Activated CD8-positive, alpha-beta memory T cell treated with anti-CD3 and anti-CD28 coated beads for 4 hours (primary cell): ENCODE measurements at regions not wholly inside any gene's neighbourhood (a gene's known extent, or its start where the extent isn't known, plus 50 kb on each side); places are given as distances from the start of the nearest gene placed in this dataset.

ENCODE experiments used
- DNase-seq, 2 donors: peaks; one replicate each; pipeline ENCODE4 v3.0.0-alpha.2; 2020; ENCODE audit warnings: low read depth in 2 of 2

GRCh38 chrX:107502316-107502715, 52.9 kb downstream of the FRMPD3 start:
- no peak for DNase-seq

GRCh38 chrX:107504006-107504405, 54.6 kb downstream of the FRMPD3 start:
- no peak for DNase-seq

- no peak for DNase-seq
These were observed 55.8 kb downstream of the FRMPD3 start for GRCh38 chrX:107505223-107505622.

- no peak for DNase-seq
These were observed 57.2 kb downstream of the FRMPD3 start for GRCh38 chrX:107506596-107507031.

- DNase-seq, result no peak
These were observed 57.8 kb downstream of the FRMPD3 start for GRCh38 chrX:107507093-107507743.

- DNase-seq, result no peak
These were observed 58.3 kb downstream of the FRMPD3 start for GRCh38 chrX:107507744-107508117.

- DNase-seq, result no peak
These were observed 59.5 kb downstream of the FRMPD3 start for GRCh38 chrX:107508925-107509324.

GRCh38 chrX:107514944-107515343, 65.5 kb downstream of the FRMPD3 start:
- DNase-seq, result no peak

GRCh38 chrX:107521877-107522586, 72.6 kb downstream of the FRMPD3 start:
- DNase-seq, result no peak

- DNase-seq, result no peak
These were observed 73.4 kb downstream of the FRMPD3 start for GRCh38 chrX:107522901-107523300.

- DNase-seq, result no peak
These were observed 76.7 kb downstream of the FRMPD3 start for GRCh38 chrX:107526141-107526540.

GRCh38 chrX:107530141-107530540, 80.7 kb downstream of the FRMPD3 start:
- DNase-seq, result no peak

GRCh38 chrX:107537815-107538214, 88.4 kb downstream of the FRMPD3 start:
- no peak for DNase-seq

- DNase-seq, result no peak
These were observed 87.1 kb upstream of the PRPS1 start for GRCh38 chrX:107541244-107541643.

GRCh38 chrX:107542040-107542439, 86.3 kb upstream of the PRPS1 start:
- no peak for DNase-seq

GRCh38 chrX:107542500-107542899, 85.8 kb upstream of the PRPS1 start:
- DNase-seq, result no peak

- DNase-seq, result no peak
These were observed 80.7 kb upstream of the PRPS1 start for GRCh38 chrX:107547621-107548020.

GRCh38 chrX:107548775-107549174, 79.5 kb upstream of the PRPS1 start:
- DNase-seq, result no peak

GRCh38 chrX:107549504-107549903, 78.8 kb upstream of the PRPS1 start:
- DNase-seq, result peak in 1 of 2 donors; percentile 0

GRCh38 chrX:107551546-107551945, 76.8 kb upstream of the PRPS1 start:
- DNase-seq, result no peak

GRCh38 chrX:107552930-107553329, 75.4 kb upstream of the PRPS1 start:
- no peak for DNase-seq

GRCh38 chrX:107556967-107557366, 71.3 kb upstream of the PRPS1 start:
- no peak for DNase-seq

- no peak for DNase-seq
These were observed 68.8 kb upstream of the PRPS1 start for GRCh38 chrX:107559506-107559905.

- DNase-seq, result no peak
These were observed 68.3 kb upstream of the PRPS1 start for GRCh38 chrX:107560041-107560440.
